H9 (cell line): ENCODE measurements at regions not wholly inside any gene's neighbourhood (a gene's known extent, or its start where the extent isn't known, plus 50 kb on each side); places are given as distances from the start of the nearest gene placed in this dataset.

Experiments used
- DNase-seq: peaks from one replicate; pipeline ENCODE4 v3.0.0-alpha.2; 2017
- H2AFZ ChIP-seq: one replicate; pipeline ENCODE4 v1.6.1; 2013; ENCODE audit warnings: mild to moderate bottlenecking, low read length, control low read depth, moderate library complexity
- H2AK5ac ChIP-seq: 2 replicates; pipeline ENCODE4 v1.6.1; 2013; ENCODE audit warnings: low read length, control low read depth, mixed read lengths; ENCODE audit not compliant: insufficient read length
- H2BK120ac ChIP-seq: one replicate; pipeline ENCODE4 v1.6.1; 2013; ENCODE audit warnings: low read depth, mild to moderate bottlenecking, low read length, control low read depth, inconsistent platforms; ENCODE audit not compliant: poor library complexity, severe bottlenecking
- H2BK12ac ChIP-seq: 2 replicates; pipeline ENCODE4 v1.6.1; 2013; ENCODE audit warnings: low read length, control low read depth, mixed read lengths, low read depth; ENCODE audit not compliant: insufficient read length
- H2BK15ac ChIP-seq: 2 replicates; pipeline ENCODE4 v1.6.1; 2013; ENCODE audit warnings: low read depth, low read length, control low read depth
- H2BK20ac ChIP-seq: one replicate; pipeline ENCODE4 v1.6.1; 2013; ENCODE audit warnings: low read depth, mild to moderate bottlenecking, low read length, control low read depth, inconsistent platforms; ENCODE audit not compliant: poor library complexity, severe bottlenecking
- H2BK5ac ChIP-seq: 2 replicates; pipeline ENCODE4 v1.6.1; 2013; ENCODE audit warnings: low read length, control low read depth, mixed read lengths; ENCODE audit not compliant: insufficient read length
- H3K14ac ChIP-seq: 2 replicates; pipeline ENCODE4 v1.6.1; 2013; ENCODE audit warnings: low read length, control low read depth; ENCODE audit not compliant: insufficient read depth
- H3K18ac ChIP-seq: 2 replicates; pipeline ENCODE4 v1.6.1; 2013; ENCODE audit warnings: low read depth, mild to moderate bottlenecking, mixed read lengths, low read length, control low read depth; ENCODE audit not compliant: insufficient read length
- H3K23ac ChIP-seq: 2 replicates; pipeline ENCODE4 v1.6.1; 2013; ENCODE audit warnings: low read length, control low read depth, mixed read lengths, low read depth; ENCODE audit not compliant: insufficient read length
- H3K23me2 ChIP-seq: 2 replicates; pipeline ENCODE4 v1.6.1; 2013; ENCODE audit warnings: low read depth, mild to moderate bottlenecking, mixed read lengths, low read length, control low read depth; ENCODE audit not compliant: insufficient read length, poor library complexity, severe bottlenecking
- H3K27ac ChIP-seq: 2 replicates; pipeline ENCODE4 v1.5.1; 2013; ENCODE audit warnings: low read length, control low read depth, mixed read lengths, low read depth; ENCODE audit not compliant: insufficient read length
- H3K27me3 ChIP-seq: 2 replicates; pipeline ENCODE4 v1.6.1; 2013; ENCODE audit warnings: low read length, control low read depth, inconsistent platforms; ENCODE audit not compliant: insufficient read depth
- H3K4ac ChIP-seq: 2 replicates; pipeline ENCODE4 v1.6.1; 2013; ENCODE audit warnings: low read depth, mild to moderate bottlenecking, control low read depth, inconsistent platforms, low read length, moderate library complexity
- H3K4me1 ChIP-seq: 2 replicates; pipeline ENCODE4 v1.6.1; 2013; ENCODE audit warnings: low read length, control low read depth, inconsistent platforms; ENCODE audit not compliant: insufficient read depth
- H3K4me2 ChIP-seq: 2 replicates; pipeline ENCODE4 v1.6.1; 2013; ENCODE audit warnings: low read length, control low read depth, mixed read lengths; ENCODE audit not compliant: insufficient read length, insufficient read depth
- H3K56ac ChIP-seq: 2 replicates; pipeline ENCODE4 v1.6.1; 2013; ENCODE audit warnings: low read depth, mild to moderate bottlenecking, mixed read lengths, low read length, control low read depth; ENCODE audit not compliant: insufficient read length
- H3K79me1 ChIP-seq: 2 replicates; pipeline ENCODE4 v1.6.1; 2013; ENCODE audit warnings: low read depth, mild to moderate bottlenecking, moderate library complexity, low read length, control low read depth, inconsistent platforms; ENCODE audit not compliant: insufficient read depth, poor library complexity, severe bottlenecking
- H3K79me2 ChIP-seq: 2 replicates; pipeline ENCODE4 v1.6.1; 2013; ENCODE audit warnings: low read length, control low read depth, inconsistent platforms; ENCODE audit not compliant: insufficient read depth
- H3K9ac ChIP-seq: 2 replicates; pipeline ENCODE4 v1.6.1; 2013; ENCODE audit warnings: low read length, control low read depth, mixed read lengths; ENCODE audit not compliant: insufficient read length; ENCODE audit errors: extremely low read depth
- H3K9me3 ChIP-seq: one replicate; pipeline ENCODE4 v1.6.1; 2013; ENCODE audit warnings: low read depth, low read length, inconsistent platforms; ENCODE audit not compliant: control insufficient read depth
- H3T11ph ChIP-seq: one replicate; pipeline ENCODE4 v1.6.1; 2013; ENCODE audit warnings: mild to moderate bottlenecking, low read length, control low read depth, inconsistent platforms
- H4K20me1 ChIP-seq: one replicate; pipeline ENCODE4 v1.6.1; 2013; ENCODE audit not compliant: control insufficient read depth, insufficient read length, insufficient read depth
- H4K5ac ChIP-seq: 2 replicates; pipeline ENCODE4 v1.6.1; 2013; ENCODE audit warnings: low read depth, mild to moderate bottlenecking, mixed read lengths, low read length, control low read depth; ENCODE audit not compliant: insufficient read length
- H4K8ac ChIP-seq: replicated peaks from 2 replicates; pipeline ENCODE4 v1.6.1; 2013; ENCODE audit warnings: low read length, control low read depth, mixed read lengths, low read depth; ENCODE audit not compliant: insufficient read length
- H4K91ac ChIP-seq: 2 replicates; pipeline ENCODE4 v1.6.1; 2013; ENCODE audit warnings: low read depth, mild to moderate bottlenecking, moderate library complexity, mixed read lengths, low read length, control low read depth; ENCODE audit not compliant: insufficient read length
- H3K27ac Mint-ChIP-seq, 3 experiments: 2 replicates in 2 of 3; 3 replicates in 1 of 3; pipeline ENCODE4 v1.8.0; 2020 to 2021; ENCODE audit warnings: mixed read lengths in 3 of 3, mild to moderate bottlenecking in 1 of 3, moderate library complexity in 1 of 3
- H3K27me3 Mint-ChIP-seq: 2 replicates; pipeline ENCODE4 v1.8.0; 2021; ENCODE audit warnings: low read depth, mild to moderate bottlenecking, moderate library complexity, mixed read lengths
- H3K36me3 Mint-ChIP-seq, 3 experiments: 2 replicates in 2 of 3; 3 replicates in 1 of 3; pipeline ENCODE4 v1.8.0; 2020 to 2021; ENCODE audit warnings: low read depth in 3 of 3, mixed read lengths in 3 of 3; ENCODE audit not compliant: insufficient read depth in 1 of 3
- H3K4me1 Mint-ChIP-seq, 2 experiments: 2 replicates each; pipeline ENCODE4 v1.8.0; 2020; ENCODE audit warnings: mixed read lengths in 2 of 2
- H3K4me3 Mint-ChIP-seq, 2 experiments: 2 replicates in 1 of 2; 3 replicates in 1 of 2; pipeline ENCODE4 v1.8.0; 2020 to 2021; ENCODE audit warnings: mild to moderate bottlenecking in 2 of 2, mixed read lengths in 2 of 2, moderate library complexity in 1 of 2
- H3K9me3 Mint-ChIP-seq, 2 experiments: 2 replicates in 1 of 2; 3 replicates in 1 of 2; pipeline ENCODE4 v1.8.0; 2020; ENCODE audit warnings: mild to moderate bottlenecking in 2 of 2, mixed read lengths in 2 of 2, moderate library complexity in 1 of 2
- WGBS: extraction: QIAGEN DNeasy Blood & Tissue Kit; methylation state at CpG from one replicate; pipeline ENCODE4 v1.1.7; 2013; ENCODE audit warnings: missing lambda C conversion rate, low lambda C conversion rate, mixed read lengths; ENCODE audit not compliant: insufficient read length; ENCODE audit errors: extremely low coverage; 5-methylcytosine and 5-hydroxymethylcytosine counted together
- TF ChIP-seq, protein P1 (sequence below): fragments of 200-600 bp; sonication (generic); conservative IDR thresholded peaks from 3 replicates; pipeline ENCODE4 v1.8.0; 2021; ENCODE audit warnings: antibody characterized with exemption, mild to moderate bottlenecking

DNA sequence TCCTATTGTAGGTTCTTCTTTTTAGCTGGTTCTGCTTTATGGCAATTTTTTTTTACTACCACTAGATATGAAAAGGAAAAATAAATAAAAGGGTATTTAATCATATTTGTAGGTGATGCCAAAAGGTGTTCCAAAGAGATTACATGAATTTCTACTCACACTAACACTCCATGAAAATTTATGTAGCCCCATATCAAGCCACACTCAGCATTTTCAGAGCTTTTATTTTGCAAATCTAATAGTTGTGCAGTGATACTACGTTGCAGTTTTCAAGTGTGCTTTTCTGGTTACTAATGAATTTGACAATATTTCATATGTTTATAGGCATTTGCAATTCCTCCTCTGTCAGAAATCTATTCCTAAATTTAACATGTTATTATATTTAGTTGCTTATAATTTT is 363.9 kb upstream of the TMEFF2 start:
- H3K27me3 ChIP-seq: no peaks in the 10 kb centered on the region
- no peak overlapping the region for H2AK5ac ChIP-seq
- TF ChIP-seq, protein P1, sequence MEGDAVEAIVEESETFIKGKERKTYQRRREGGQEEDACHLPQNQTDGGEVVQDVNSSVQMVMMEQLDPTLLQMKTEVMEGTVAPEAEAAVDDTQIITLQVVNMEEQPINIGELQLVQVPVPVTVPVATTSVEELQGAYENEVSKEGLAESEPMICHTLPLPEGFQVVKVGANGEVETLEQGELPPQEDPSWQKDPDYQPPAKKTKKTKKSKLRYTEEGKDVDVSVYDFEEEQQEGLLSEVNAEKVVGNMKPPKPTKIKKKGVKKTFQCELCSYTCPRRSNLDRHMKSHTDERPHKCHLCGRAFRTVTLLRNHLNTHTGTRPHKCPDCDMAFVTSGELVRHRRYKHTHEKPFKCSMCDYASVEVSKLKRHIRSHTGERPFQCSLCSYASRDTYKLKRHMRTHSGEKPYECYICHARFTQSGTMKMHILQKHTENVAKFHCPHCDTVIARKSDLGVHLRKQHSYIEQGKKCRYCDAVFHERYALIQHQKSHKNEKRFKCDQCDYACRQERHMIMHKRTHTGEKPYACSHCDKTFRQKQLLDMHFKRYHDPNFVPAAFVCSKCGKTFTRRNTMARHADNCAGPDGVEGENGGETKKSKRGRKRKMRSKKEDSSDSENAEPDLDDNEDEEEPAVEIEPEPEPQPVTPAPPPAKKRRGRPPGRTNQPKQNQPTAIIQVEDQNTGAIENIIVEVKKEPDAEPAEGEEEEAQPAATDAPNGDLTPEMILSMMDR: no peak
- no peak overlapping the region for H4K5ac ChIP-seq
- H2BK20ac ChIP-seq: no peak overlapping the region
- no peak overlapping the region for H3K4me2 ChIP-seq
- H3K18ac ChIP-seq: no peak overlapping the region
- no CpG with 5 or more reads among the region's 1 CpG for WGBS
- no peak overlapping the region for H3K56ac ChIP-seq
- H3K79me2 ChIP-seq: no peaks in the 10 kb centered on the region
- H4K91ac ChIP-seq: no peak overlapping the region
- H3K27me3 Mint-ChIP-seq: no peaks in the 10 kb centered on the region
- H3K9ac ChIP-seq: no peak overlapping the region
- H3K4me3 Mint-ChIP-seq: no peak overlapping the region
- H3K79me1 ChIP-seq: no peaks in the 10 kb centered on the region
- H3K23me2 ChIP-seq: no peaks in the 10 kb centered on the region
- no peak overlapping the region for H3K27ac Mint-ChIP-seq
- no peak overlapping the region for H3K14ac ChIP-seq
- no peaks in the 10 kb centered on the region for H4K20me1 ChIP-seq
- H3K4me1 Mint-ChIP-seq: no peaks in the 10 kb centered on the region
- no peak overlapping the region for H2BK12ac ChIP-seq
- H3K23ac ChIP-seq: no peak overlapping the region
- no peak overlapping the region for H2BK15ac ChIP-seq
- no peaks in the 10 kb centered on the region for H3K9me3 Mint-ChIP-seq
- no peak for DNase-seq
- H2BK5ac ChIP-seq: no peak overlapping the region
- H4K8ac ChIP-seq: no peak overlapping the region
- H2BK120ac ChIP-seq: no peak overlapping the region
- H3K36me3 Mint-ChIP-seq: no peaks in the 10 kb centered on the region
- H3K27ac ChIP-seq: no peak overlapping the region
- no peak overlapping the region for H3K4ac ChIP-seq
- H3T11ph ChIP-seq: no peak overlapping the region
- no peaks in the 10 kb centered on the region for H3K9me3 ChIP-seq
- no peak overlapping the region for H2AFZ ChIP-seq
- H3K4me1 ChIP-seq: no peaks in the 10 kb centered on the region
